ENCODE measurements at regions not wholly inside any gene's neighbourhood (a gene's known extent, or its start where the extent isn't known, plus 50 kb on each side); places are given as distances from the start of the nearest gene placed in this dataset.

DNA sequence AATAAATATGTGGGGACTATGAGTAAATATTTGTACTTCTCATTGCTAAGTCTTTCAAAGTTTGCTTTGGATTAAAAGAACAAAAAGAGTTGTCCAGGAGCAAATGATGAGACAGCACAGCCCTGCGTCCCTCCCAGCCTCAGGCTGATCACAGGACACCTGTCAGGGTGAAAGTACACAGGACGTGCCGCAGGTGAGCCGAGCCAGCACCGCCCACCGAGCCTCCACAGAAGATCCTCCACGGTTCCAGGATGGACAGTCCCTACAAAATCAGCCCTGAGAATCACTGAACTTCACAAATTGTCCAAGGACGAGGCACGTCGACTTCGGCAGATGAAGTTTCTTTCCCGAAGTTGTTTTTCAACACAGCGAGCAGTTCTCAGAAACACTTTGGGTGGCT is 661.5 kb downstream of the BRD1 start:
- Histone ChIP-seq H3K36me3 (ENCODE audit: low read depth) (no peaks in the 10 kb centered on the region), H3K9me3 (ENCODE audit: severe bottlenecking) (no peaks in the 10 kb centered on the region), H3K4me1 (ENCODE audit: insufficient read depth, poor library complexity, severe bottlenecking) (no peaks in the 10 kb centered on the region), H3K27ac (ENCODE audit: poor library complexity, severe bottlenecking) (no peak overlapping the region), H3K27me3 (ENCODE audit: insufficient read depth, poor library complexity, severe bottlenecking) (no peaks in the 10 kb centered on the region), H3K4me3 (ENCODE audit: severe bottlenecking) (no peak overlapping the region)
- TF ChIP-seq, protein P1, sequence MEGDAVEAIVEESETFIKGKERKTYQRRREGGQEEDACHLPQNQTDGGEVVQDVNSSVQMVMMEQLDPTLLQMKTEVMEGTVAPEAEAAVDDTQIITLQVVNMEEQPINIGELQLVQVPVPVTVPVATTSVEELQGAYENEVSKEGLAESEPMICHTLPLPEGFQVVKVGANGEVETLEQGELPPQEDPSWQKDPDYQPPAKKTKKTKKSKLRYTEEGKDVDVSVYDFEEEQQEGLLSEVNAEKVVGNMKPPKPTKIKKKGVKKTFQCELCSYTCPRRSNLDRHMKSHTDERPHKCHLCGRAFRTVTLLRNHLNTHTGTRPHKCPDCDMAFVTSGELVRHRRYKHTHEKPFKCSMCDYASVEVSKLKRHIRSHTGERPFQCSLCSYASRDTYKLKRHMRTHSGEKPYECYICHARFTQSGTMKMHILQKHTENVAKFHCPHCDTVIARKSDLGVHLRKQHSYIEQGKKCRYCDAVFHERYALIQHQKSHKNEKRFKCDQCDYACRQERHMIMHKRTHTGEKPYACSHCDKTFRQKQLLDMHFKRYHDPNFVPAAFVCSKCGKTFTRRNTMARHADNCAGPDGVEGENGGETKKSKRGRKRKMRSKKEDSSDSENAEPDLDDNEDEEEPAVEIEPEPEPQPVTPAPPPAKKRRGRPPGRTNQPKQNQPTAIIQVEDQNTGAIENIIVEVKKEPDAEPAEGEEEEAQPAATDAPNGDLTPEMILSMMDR (IDR thresholded peaks at IDR 0.05; ENCODE audit: poor library complexity, severe bottlenecking) = no peak
- no peak for ATAC-seq (ENCODE audit: low read depth)
- DNase-seq (ENCODE audit: low spot score) = peak; percentile 19

DNA sequence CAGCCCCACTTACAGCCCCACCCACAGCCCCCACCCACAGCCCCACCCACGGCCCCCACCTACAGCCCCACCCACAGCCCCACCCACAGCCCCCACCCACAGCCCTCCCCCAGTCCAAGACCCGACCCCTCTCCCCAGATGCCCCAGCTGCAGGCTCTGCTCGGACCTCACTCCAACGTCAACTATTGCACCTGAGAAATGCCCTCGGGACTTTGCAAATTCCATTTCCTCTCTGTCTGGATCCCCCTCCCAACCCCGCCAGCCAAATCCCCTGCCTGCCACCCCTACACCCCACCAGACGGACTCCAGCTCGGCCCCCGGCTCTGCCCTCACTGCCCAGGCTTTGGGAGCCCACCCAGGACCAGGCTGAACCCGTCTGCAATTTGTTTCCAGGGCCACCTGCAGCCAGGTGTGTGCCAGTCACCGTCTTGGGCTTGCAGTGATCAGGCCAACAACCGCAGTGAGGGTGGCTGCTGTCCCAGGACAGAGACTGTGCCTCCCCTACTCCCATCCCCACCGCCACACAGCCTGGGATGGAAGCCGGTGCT is 662.8 kb downstream of the BRD1 start:
- no peak for ATAC-seq (ENCODE audit: low read depth)
- Histone ChIP-seq H3K4me1 (ENCODE audit: insufficient read depth, poor library complexity, severe bottlenecking) (no peaks in the 10 kb centered on the region), H3K27me3 (ENCODE audit: insufficient read depth, poor library complexity, severe bottlenecking) (no peaks in the 10 kb centered on the region), H3K9me3 (ENCODE audit: severe bottlenecking) (no peaks in the 10 kb centered on the region), H3K27ac (ENCODE audit: poor library complexity, severe bottlenecking) (no peak overlapping the region), H3K36me3 (ENCODE audit: low read depth) (no peaks in the 10 kb centered on the region), H3K4me3 (ENCODE audit: severe bottlenecking) (no peak overlapping the region)
- DNase-seq (ENCODE audit: low spot score) = peak; percentile 25
- TF ChIP-seq, protein P1 (IDR thresholded peaks at IDR 0.05; ENCODE audit: poor library complexity, severe bottlenecking) = no peak

DNA sequence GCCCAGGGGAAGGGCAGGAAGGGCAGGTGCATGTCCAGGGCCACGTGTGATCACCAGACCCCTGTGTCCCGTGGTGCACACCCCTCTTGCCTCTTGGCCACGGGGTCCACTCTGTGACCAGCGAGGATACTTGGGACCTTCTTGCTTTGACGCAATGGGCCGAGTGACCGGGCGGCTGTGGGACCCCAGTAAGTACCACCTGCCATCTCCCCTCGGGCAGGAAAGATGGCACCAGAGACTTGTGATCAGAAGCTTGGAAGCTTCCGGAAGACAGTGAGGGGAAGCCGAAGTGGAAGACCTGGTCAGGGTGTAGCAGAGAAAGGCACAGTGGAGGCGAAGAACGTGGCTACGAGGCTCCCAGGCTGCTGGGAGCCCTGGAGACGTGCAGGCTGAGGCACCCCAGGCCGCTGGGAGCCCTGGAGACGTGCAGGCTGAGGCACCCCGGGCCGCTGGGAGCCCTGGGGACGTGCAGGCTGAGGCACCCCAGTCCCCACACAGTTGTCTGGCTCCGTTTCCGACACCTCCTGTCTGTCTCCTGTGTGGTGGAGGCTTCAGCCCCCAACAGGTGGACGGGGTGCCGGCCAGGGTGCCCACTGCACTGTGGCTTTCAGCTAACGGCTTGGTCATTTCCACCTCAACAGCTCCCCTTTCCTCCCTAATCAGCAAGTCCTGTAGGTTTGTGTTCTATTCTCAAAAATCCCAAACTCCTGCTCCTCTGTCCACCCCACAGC is 663.5 kb downstream of the BRD1 start:
- Histone ChIP-seq H3K36me3 (ENCODE audit: low read depth) (no peaks in the 10 kb centered on the region), H3K4me1 (ENCODE audit: insufficient read depth, poor library complexity, severe bottlenecking) (no peaks in the 10 kb centered on the region), H3K27ac (ENCODE audit: poor library complexity, severe bottlenecking) (no peak overlapping the region), H3K9me3 (ENCODE audit: severe bottlenecking) (no peaks in the 10 kb centered on the region), H3K27me3 (ENCODE audit: insufficient read depth, poor library complexity, severe bottlenecking) (no peaks in the 10 kb centered on the region), H3K4me3 (ENCODE audit: severe bottlenecking) (no peak overlapping the region)
- DNase-seq (ENCODE audit: low spot score) = peak; percentile 28
- no peak for ATAC-seq (ENCODE audit: low read depth)
- TF ChIP-seq, protein P1 (IDR thresholded peaks at IDR 0.05; ENCODE audit: poor library complexity, severe bottlenecking) = no peak

DNA sequence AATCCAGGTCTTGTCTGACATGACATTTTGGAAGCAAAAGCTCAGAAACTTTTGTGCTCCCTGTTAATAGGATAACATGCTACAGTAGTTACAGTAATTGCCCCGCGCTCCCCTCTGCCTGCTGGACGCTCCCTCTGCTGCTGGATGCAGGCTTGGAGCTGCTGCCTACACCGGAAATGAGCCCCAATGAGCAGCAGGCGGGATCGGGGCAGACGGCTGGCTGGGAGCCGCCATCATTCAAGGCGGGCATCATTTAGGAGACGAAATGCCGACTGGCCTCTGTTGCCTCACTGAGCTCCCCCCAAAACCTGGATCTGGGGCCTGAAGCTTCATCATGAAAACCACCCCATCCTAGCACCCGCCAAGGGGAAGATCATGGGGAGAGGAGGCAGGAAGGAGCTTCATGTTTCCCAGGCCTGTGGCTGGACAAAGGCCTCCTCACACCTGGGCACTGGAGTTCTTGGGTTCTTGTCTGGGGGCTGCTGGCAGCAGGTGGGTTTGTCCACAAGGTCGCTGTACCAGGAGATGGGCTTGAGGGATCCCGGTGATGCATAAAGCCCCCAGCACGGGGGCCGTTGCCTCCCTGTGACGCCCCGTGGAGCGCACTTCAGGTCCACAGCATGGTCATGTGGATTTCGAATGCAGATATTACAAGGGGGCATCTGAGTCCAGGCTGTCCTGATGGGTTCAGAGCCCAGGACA is 664.3 kb downstream of the BRD1 start:
- Histone ChIP-seq H3K9me3 (ENCODE audit: severe bottlenecking) (no peaks in the 10 kb centered on the region), H3K4me1 (ENCODE audit: insufficient read depth, poor library complexity, severe bottlenecking) (no peaks in the 10 kb centered on the region), H3K27ac (ENCODE audit: poor library complexity, severe bottlenecking) (no peak overlapping the region), H3K27me3 (ENCODE audit: insufficient read depth, poor library complexity, severe bottlenecking) (no peaks in the 10 kb centered on the region), H3K36me3 (ENCODE audit: low read depth) (no peaks in the 10 kb centered on the region), H3K4me3 (ENCODE audit: severe bottlenecking) (no peak overlapping the region)
- ATAC-seq (ENCODE audit: low read depth) (no peak), DNase-seq (ENCODE audit: low spot score) (no peak)
- TF ChIP-seq, protein P1 (IDR thresholded peaks at IDR 0.05; ENCODE audit: poor library complexity, severe bottlenecking) = no peak
